HG03558 (cell line): ENCODE measurements at regions not wholly inside any gene's neighbourhood (a gene's known extent, or its start where the extent isn't known, plus 50 kb on each side); places are given as distances from the start of the nearest gene placed in this dataset.

Experiments used
- ATAC-seq: cut with Tn5 transposase; IDR thresholded peaks from one replicate; pipeline ENCODE4 v1.9.1; 2021; ENCODE audit warnings: moderate number of reproducible peaks; ENCODE audit not compliant: unreplicated experiment; ENCODE audit errors: extremely low read depth

DNA sequence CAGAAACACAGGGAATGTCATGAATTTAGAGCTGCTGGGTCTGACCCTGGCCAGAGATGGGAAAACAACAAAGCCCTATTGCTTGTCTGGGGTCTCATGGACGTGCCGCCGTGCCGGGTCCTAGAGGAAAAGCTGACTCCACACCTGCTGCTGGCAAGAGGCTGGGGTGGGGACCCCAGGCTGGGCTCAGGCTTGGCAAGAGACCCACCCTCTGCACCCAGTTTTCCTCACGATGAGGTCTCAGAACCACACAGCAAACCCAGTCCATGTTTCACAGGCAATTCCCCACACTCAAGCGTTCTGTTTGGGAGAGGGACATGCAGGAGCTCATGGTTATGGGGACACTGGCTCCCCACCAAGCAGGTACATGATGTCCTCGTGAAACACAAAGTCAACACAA lies 367.3 kb upstream of the SALL3 start:
- ATAC-seq: no peak

DNA sequence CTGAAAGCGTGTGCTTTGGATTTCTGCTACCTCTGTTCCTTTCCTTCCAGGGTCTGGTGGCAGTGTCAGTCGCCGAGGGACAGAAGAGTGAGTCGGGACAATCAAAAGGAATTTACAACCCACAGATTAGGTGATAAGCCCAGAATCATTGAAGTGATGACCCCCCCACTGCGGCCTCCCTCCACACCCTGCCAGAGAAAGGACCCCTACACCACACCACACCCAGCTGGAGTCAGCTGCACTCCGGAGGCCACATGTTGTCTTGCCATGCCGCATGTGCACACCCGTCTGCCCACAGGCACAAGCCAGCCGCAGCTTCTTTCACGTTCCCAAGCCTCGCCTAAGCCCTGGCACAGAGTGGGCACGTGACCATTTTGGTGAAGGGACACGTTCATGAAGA lies 366.8 kb upstream of the SALL3 start:
- ATAC-seq: no peak

DNA sequence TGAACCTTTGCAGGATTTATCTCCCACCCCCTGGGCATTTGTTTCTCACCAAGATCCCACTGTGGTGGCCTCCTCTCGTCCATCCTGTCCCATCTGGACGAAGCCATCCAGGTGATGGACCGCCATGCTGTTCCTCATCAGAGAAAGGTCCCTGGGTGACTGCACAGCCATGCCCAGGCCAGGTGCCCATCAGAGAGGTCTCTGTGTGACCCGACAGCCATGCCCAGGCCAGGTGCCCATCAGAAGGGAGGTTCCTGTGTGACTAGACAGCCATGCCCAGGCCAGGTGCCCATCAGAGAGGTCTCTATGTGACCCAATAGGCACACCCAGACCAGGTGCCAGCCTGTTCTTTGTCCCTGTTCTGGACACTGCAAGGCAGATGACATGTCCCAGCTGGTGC lies 360.9 kb upstream of the SALL3 start:
- ATAC-seq: no peak

DNA sequence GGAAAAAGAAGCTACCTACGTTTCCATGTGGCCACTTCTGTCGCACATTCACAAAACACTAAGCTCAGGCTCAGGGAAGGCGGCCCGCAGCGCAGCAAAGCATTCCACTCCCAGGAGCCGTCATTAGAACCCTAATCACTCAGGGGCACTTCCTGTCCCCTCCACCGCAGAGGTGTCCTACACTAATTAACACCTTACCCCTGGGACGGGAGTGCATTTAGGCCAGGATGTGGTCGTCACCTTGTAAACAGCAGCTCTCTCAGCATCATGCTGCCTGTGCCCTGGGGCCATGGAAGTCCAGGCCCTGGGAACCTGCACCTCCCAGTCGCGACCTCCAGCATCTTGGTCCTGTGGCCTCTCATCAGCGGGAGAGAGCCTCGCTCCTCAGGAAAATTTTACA lies 359.8 kb upstream of the SALL3 start:
- ATAC-seq: no peak

DNA sequence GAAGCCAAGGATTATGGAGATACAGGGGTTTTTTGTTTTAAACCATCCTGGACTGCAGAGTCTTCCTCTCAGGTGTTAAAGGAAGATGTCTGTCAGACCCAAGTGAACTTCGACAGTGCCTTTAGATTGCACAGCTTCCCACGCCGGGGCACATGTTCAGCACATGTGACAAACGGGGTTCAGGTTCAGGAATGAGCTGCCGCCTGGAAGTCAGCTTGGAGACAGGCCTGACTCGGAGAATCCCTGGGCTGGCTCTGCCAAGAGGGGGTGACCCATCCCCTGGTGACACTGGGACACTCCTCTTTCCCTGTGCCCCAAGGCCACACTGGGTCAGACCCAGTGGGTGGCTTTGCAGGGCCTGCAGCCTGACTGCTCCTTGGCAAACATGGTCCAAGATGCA lies 359.3 kb upstream of the SALL3 start:
- ATAC-seq: no peak

- no peak for ATAC-seq
Measured at GRCh38 chr18:78621141-78621755, 358.4 kb upstream of the SALL3 start.

- no peak for ATAC-seq
Measured at GRCh38 chr18:78622251-78622906, 357.2 kb upstream of the SALL3 start.

GRCh38 chr18:78622907-78623541 lies 356.6 kb upstream of the SALL3 start:
- no peak for ATAC-seq

- ATAC-seq: no peak
Measured at GRCh38 chr18:78624646-78625279, 354.9 kb upstream of the SALL3 start.

DNA sequence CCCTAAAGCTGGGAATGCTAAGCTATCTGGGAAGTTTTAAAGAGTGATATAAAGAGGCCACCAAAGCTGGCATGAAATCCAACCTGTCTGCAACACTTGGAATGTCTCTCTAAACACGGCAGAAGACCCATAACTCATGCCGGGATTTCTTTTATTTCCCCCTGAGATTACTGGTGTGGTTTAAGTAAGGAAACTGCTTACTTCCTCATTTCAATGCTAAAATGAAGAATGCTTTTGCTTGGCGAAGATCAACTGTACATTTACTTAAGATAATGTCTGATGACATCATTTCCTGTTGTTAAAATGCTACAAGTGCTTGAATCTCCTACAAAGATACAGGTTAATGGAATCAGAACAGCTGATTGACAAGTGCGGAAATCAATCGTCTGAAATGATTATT lies 353.8 kb upstream of the SALL3 start:
- ATAC-seq: no peak

DNA sequence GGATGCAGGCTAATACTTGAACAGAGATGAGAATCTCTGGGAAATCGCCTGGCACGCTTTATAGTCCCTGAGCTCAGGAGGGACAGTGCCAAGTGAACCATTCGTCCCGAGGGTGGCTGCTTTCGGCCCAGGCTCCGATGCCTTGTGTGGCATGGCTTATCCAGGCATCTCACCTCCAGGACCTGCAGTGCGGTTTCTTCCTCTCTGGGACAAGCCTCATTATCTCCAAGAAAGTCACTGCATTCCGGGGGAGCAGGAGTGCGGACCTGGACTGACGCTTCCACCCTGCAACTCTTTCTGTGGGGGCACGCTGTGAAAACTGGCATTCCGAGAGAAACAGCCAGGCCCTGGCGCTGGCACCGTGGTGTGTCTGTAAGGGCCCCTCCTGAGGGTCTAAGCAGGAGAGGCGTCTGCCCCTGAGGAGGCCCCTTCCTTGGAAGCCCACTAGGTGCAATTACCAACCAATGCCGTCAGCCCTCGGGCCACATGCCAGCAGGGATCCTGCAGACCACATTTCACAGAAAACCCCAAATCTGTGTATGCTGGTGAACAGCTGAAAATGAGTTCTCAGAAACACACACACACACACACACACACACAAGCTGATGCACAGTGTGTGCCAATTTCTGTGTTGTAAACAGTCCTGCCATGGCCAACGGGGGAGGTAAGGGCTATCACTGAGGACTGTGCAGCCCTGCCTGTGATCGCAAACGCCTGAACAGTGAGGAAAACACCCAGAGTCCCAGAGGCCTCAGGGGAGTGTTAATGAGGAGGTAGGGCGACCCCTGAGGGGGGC lies 351.9 kb upstream of the SALL3 start:
- ATAC-seq: no peak

- no peak for ATAC-seq
Measured at GRCh38 chr18:78629426-78629825, 350.2 kb upstream of the SALL3 start.

- no peak for ATAC-seq
Measured at GRCh38 chr18:78630356-78630755, 349.3 kb upstream of the SALL3 start.

GRCh38 chr18:78630981-78631510 lies 348.6 kb upstream of the SALL3 start:
- no peak for ATAC-seq

GRCh38 chr18:78632111-78632541 lies 347.5 kb upstream of the SALL3 start:
- no peak for ATAC-seq

- ATAC-seq: no peak
Measured at GRCh38 chr18:78634061-78634696, 345.4 kb upstream of the SALL3 start.

GRCh38 chr18:78635093-78635800 lies 344.4 kb upstream of the SALL3 start:
- no peak for ATAC-seq

DNA sequence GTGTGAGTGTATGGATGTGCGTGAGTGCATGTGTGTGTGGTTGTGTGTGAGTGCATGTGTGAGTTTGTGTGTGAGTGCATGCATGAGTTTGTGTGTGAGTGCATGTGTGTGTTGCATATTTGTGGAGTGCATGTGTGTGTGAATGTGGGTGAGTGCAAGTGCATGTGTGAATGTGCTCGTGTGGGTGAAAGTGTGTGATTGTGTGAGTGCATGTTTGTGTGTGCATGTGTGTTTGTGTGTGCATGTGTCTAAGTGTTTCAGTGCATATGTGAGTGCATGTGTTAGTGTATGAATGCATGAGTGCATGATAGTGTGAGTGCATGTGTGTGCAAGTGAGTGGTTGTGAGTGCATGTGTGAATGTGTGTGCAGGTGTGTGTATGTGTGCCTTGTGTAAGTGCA lies 343.4 kb upstream of the SALL3 start:
- no peak for ATAC-seq
